GM21723 (cell line): ENCODE measurements at regions not wholly inside any gene's neighbourhood (a gene's known extent, or its start where the extent isn't known, plus 50 kb on each side); places are given as distances from the start of the nearest gene placed in this dataset.

ENCODE experiments used
- ATAC-seq: cut with Tn5 transposase; IDR thresholded peaks from one replicate; pipeline ENCODE4 v1.9.1; 2021; ENCODE audit warnings: mild to moderate bottlenecking, moderate library complexity; ENCODE audit not compliant: unreplicated experiment

DNA sequence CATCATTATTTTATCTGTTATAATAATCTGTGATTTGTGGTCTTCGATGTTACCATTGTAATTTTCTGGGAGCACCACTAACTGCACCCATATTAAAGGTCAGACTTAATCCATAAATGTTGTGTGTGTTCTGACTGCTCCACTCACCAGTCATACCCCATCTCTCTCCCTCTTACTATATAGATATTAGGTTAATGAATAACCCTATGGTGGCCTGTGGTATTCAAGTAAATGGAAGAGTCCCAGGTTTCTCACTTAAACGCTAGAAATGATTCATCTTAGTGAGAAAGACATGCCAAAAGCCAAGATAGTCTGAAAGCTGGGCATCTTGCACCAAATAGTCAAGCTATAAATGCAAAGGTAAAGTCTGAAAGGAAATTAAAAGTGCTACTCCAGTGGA is 1358.5 kb downstream of the ROBO2 start:
- no peak for ATAC-seq

DNA sequence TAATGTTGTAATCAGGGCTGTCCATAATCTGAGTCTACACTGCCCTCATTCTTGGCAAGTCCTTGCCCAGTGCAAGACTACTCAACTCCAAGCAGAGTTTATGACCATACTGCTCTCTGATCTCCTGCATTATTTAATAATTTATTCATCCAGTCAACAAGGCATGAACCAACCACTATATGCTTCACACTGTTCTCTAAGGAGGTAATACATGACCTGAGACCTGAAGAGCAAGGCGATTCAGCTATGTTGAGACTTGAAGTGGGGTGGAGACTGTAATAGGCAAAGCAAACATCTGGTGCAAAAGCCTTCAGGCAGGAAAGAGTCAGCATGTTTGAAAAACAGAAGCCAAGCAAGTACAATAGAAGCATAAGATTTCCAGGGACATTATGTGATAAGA is 1362.8 kb downstream of the ROBO2 start:
- ATAC-seq: no peak

- no peak for ATAC-seq
Observed at GRCh38 chr3:78405745-78406144, 1362.1 kb downstream of the ROBO1 start.

DNA sequence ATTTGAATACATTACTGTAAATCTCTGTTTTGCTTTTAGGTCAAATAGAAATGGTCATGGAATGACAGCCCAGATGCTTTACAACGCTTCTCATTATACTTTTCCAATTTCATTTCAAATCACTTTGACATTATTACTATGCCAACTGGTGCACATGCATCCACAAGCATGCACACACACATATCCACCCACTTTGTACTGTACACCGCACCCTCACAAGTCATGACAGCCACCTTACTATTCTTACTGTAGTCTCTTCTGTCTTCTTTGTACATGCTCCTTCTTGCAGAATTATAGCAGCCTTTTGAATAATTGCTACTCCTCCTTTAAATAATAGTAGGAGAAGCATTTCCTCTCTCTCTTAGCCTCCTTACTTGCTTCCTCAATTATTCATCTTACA is 1361.4 kb downstream of the ROBO1 start:
- no peak for ATAC-seq

- ATAC-seq: no peak
Observed at GRCh38 chr3:78410077-78410476, 1357.7 kb downstream of the ROBO1 start.

- no peak for ATAC-seq
Observed at GRCh38 chr3:78414261-78414660, 1353.5 kb downstream of the ROBO1 start.

GRCh38 chr3:78420611-78421010 is 1347.2 kb downstream of the ROBO1 start:
- no peak for ATAC-seq

GRCh38 chr3:78421247-78421966 is 1346.4 kb downstream of the ROBO1 start:
- no peak for ATAC-seq

- ATAC-seq: no peak
Observed at GRCh38 chr3:78424656-78425055, 1343.1 kb downstream of the ROBO1 start.

DNA sequence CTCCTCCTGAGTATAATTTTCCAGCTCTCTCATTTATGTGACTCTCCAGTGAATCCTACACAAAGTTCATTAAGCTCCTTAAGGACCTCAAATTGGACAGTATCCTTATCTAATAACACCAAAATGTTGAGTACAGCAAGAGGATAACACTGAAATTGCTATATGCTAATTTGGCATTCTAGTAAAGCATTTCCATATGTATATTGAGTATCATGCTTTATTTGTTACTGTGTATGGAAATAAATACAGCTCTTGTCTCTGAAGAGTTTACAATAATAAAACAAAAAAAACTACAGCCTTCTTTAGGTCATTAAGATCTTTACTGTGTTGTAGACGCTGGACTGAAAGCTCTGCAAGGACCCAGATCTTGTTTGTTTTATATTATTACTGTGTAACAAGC is 1341.3 kb downstream of the ROBO1 start:
- ATAC-seq: no peak

GRCh38 chr3:78427303-78427702 is 1340.5 kb downstream of the ROBO1 start:
- ATAC-seq: no peak

DNA sequence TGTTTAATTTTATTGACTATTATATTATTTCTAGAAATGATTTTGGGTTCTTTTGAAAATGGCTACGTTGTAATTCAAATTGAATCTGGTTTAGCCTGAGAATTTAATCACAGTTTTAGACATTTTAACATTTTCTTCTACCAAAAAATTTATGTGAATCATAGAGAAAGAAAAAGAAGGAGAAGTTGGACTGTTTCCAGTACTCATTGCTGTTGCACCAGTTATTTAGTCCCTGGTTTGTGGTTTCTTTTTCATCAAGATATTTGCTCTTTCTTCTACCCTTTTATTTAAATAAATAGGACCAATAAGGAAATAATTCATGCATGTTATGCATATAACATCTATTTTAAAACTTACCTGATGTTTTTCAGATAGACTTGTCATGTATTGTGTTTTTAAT is 1337.1 kb downstream of the ROBO1 start:
- no peak for ATAC-seq

- ATAC-seq: no peak
Observed at GRCh38 chr3:78434801-78435200, 1333.0 kb downstream of the ROBO1 start.

DNA sequence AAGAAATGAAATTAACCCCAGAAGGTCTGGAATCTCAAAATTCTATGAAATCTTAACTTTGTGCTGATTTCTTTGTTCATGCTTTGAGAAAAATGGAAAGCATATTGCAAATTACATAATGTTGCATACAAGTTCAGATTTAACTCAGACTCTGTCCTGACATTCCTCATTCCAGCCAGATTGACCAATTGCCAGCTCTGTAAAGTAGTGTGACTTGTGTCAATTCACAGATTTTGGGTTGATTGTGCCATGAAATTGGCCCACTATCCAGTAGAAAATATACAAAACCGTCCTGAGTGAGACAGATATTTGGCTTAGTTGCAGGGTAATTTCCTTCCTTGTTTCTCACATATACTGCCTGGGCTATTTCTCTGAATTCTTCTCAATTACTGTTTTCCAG is 1312.6 kb downstream of the ROBO1 start:
- no peak for ATAC-seq

- no peak for ATAC-seq
Observed at GRCh38 chr3:78455712-78456433, 1311.9 kb downstream of the ROBO1 start.

DNA sequence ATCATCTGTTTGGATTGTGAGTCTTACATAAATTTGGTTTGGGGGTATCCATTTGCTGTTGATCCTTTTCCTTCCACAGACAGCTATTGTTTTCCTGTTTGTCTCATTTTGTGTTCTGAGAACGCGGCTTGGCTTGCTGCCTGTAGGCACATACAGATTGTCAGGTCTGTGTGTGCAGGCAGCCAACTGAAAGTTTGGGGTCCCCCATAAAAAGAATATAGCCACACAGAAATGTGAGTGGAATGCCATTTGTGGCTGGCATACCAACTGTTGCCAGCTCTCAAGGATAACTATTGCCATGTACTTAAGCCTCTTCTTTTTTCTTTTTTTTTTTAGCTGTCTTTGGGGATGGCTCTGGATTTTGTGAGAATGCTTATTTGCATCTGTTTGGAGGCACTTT is 1308.0 kb downstream of the ROBO1 start:
- ATAC-seq: no peak

- no peak for ATAC-seq
Observed at GRCh38 chr3:78462021-78462420, 1305.8 kb downstream of the ROBO1 start.

- ATAC-seq: no peak
Observed at GRCh38 chr3:78476076-78476475, 1291.7 kb downstream of the ROBO1 start.

DNA sequence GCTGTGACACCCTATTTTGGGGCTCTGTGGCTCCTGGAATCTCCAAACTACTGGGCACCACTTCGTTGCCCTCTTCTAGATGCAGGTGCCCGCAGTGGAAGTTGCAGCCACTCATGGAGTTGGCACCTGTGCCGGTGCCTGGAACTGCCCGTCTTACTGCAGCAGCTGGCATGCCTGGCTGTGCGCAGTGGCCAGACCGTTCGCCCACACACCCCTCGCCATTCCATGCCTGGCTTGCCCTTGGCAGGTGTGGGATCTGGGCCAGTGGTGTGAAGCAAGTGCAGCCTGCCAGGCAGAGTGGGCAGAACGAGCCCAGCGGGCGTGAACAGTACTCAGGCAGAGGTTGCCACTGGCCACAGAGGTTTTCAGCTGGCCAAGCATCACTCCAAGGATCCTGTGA is 1286.7 kb downstream of the ROBO1 start:
- no peak for ATAC-seq

DNA sequence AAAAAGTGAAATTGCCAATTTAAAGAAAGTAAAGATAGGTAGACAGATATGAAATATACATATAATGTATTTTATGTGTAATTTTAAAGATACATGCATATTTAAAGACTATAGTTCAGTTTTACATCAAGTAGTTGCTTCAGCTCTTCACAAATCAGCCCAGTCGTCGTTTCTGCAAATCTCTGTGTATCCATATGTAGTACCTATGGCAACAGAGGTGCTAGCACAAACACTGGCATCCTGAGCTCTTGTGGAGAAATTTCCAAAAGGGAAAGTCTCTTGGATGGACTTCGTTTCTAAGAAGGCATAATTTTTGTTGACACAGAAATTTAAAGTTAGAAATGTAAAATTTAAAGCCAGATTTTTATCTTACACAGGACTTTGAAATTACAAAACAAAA is 1284.7 kb downstream of the ROBO1 start:
- ATAC-seq: no peak

DNA sequence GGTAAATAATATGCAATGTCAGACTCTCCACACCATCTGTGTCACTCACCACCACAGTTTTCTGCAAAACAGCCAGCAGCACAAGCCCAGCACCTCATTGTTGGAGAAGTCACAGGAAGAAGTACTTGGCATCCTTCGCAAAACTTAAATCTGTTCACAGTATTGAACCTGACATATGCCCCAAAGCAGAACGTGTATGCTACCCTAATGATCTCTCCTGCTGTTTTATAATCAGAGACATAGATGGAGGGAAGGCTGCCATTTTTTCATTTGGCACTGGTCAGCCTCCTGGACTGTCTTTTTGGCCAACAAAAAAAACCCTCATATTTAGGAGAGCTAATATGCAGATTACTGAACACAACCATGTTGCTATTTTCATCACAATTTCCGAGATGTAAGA is 1272.9 kb downstream of the ROBO1 start:
- ATAC-seq: no peak

DNA sequence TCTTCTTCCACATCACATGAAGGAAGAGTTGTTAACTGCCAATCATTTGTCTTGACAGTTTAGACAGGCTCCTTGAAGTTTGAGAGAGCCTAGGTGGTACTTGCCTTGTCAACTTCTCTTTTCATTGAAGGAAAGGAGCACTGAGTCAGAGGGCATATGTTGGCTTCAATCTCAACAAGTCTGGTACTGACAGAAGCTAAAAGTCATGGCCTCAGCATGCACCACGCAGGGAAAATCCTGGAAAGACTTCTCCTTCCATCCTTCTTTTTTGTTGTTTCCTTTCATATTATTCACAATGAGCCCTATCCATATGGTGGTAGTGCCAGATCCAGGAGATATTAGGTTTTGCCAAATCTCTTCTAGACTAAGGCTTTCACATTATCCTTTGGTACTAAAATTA is 1272.5 kb downstream of the ROBO1 start:
- ATAC-seq: no peak

- no peak for ATAC-seq
Observed at GRCh38 chr3:78496501-78496900, 1271.3 kb downstream of the ROBO1 start.
